Osteoblast (primary cell): ENCODE measurements at regions not wholly inside any gene's neighbourhood (a gene's known extent, or its start where the extent isn't known, plus 50 kb on each side); places are given as distances from the start of the nearest gene placed in this dataset.
"Not testable (repeated sequence)": the region's sequence is repeated elsewhere in the genome, so short reads cannot be mapped to it uniquely, and the experiment has no call there.

ENCODE experiments used
- DNase-seq: peaks from one replicate; pipeline ENCODE4 v3.0.0; 2011; ENCODE audit warnings: low spot score, mixed read lengths; ENCODE audit not compliant: insufficient read length; ENCODE audit errors: missing footprints
- H2AFZ ChIP-seq: 2 replicates; pipeline ENCODE4 v1.6.0; 2011; ENCODE audit warnings: mild to moderate bottlenecking, low read length
- H3K27ac ChIP-seq: 2 replicates; pipeline ENCODE4 v1.5.1; 2011; ENCODE audit warnings: mild to moderate bottlenecking, low read depth, low read length, moderate library complexity
- H3K27me3 ChIP-seq: 2 replicates; pipeline ENCODE4 v1.6.0; 2012; ENCODE audit warnings: mild to moderate bottlenecking, control low read depth, inconsistent platforms, low read length, moderate library complexity; ENCODE audit not compliant: insufficient read depth
- H3K36me3 ChIP-seq: 2 replicates; pipeline ENCODE4 v1.5.1; 2011; ENCODE audit warnings: mild to moderate bottlenecking, low read length, control low read depth, moderate library complexity; ENCODE audit not compliant: insufficient read depth
- H3K4me1 ChIP-seq: 2 replicates; pipeline ENCODE4 v1.5.1; 2011; ENCODE audit warnings: mild to moderate bottlenecking, low read length, control low read depth, moderate library complexity; ENCODE audit not compliant: insufficient read depth
- H3K4me2 ChIP-seq: 2 replicates; pipeline ENCODE4 v1.6.0; 2011; ENCODE audit warnings: mild to moderate bottlenecking, low read length; ENCODE audit not compliant: insufficient read depth
- H3K4me3 ChIP-seq: fragments of 200-600 bp; sonication (generic); 3 replicates; pipeline ENCODE4 v1.5.1; 2012; ENCODE audit warnings: mild to moderate bottlenecking, low read length, inconsistent platforms; ENCODE audit not compliant: insufficient read depth
- H3K79me2 ChIP-seq: 2 replicates; pipeline ENCODE4 v1.6.0; 2012; ENCODE audit warnings: mild to moderate bottlenecking, low read length, control low read depth, inconsistent platforms; ENCODE audit not compliant: insufficient read depth
- H3K9me3 ChIP-seq: 2 replicates; pipeline ENCODE4 v1.5.1; 2011; ENCODE audit warnings: low read depth, low read length, control low read depth
- H4K20me1 ChIP-seq: 2 replicates; pipeline ENCODE4 v1.6.0; 2012; ENCODE audit warnings: mild to moderate bottlenecking, low read length, control low read depth; ENCODE audit not compliant: insufficient read depth
- CTCF ChIP-seq: IDR thresholded peaks from 2 replicates; pipeline ENCODE4 v1.5.1; 2011; ENCODE audit warnings: mild to moderate bottlenecking, low read depth, low read length, moderate library complexity; ENCODE audit errors: extremely low read depth

- H3K4me3 ChIP-seq = no peak overlapping the region
- H3K4me1 ChIP-seq = no peaks in the 10 kb centered on the region
- no peak overlapping the region for H2AFZ ChIP-seq
- no peak overlapping the region for H3K27ac ChIP-seq
- no peaks in the 10 kb centered on the region for H4K20me1 ChIP-seq
- no peaks in the 10 kb centered on the region for H3K79me2 ChIP-seq
- DNase-seq = no peak
- H3K36me3 ChIP-seq = no peaks in the 10 kb centered on the region
- no peak for TF ChIP-seq CTCF
- no peaks in the 10 kb centered on the region for H3K27me3 ChIP-seq
- H3K4me2 ChIP-seq = no peak overlapping the region
- H3K9me3 ChIP-seq = peaks cover 26% of the 10 kb centered on the region
Observed at GRCh38 chr21:9735421-9735961, 785.9 kb upstream of the TPTE start.

GRCh38 chr21:9737301-9737700 is 784.1 kb upstream of the TPTE start:
- not testable (repeated sequence) for H2AFZ ChIP-seq, H3K79me2 ChIP-seq, H3K36me3 ChIP-seq, H3K4me3 ChIP-seq, H4K20me1 ChIP-seq, H3K27me3 ChIP-seq, H3K27ac ChIP-seq, DNase-seq, H3K4me2 ChIP-seq, H3K4me1 ChIP-seq
- H3K9me3 ChIP-seq = peaks cover 26% of the 10 kb centered on the region

DNA sequence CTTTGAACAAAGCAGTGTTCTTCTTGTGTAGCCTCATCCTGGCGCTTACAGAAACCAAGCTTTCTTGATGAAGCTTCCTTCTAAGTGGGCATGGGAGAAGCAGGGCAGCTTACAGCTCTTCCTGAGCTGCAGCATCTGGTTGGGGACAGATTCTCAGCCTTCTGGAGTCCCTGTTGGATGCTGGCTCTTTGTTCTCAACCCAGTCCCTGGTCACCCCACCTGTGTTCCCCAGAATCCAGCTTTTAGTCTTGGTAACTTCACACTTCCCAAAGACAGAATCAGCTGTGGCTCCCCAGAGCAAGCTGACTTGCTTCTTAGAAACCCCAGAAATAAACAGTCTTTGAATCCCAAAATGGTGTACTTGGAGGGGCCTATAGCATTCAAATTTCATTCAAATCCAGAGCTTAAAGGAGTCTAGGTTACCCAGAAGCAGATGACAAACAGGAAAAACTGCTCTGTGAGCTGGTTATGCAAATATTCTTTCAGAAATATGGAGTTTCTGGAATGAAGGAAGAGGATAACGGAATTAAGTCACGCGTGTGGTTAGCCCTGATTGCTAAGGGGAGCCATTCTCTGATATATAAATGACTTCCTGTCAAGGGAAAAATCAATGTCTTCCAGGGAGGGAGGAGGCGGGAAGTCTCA is 783.4 kb upstream of the TPTE start:
- peaks cover 24% of the 10 kb centered on the region for H3K9me3 ChIP-seq
- not testable (repeated sequence) for H3K36me3 ChIP-seq, DNase-seq, H3K4me3 ChIP-seq, H3K79me2 ChIP-seq, H3K27ac ChIP-seq, H2AFZ ChIP-seq, H3K4me2 ChIP-seq, H3K4me1 ChIP-seq, H4K20me1 ChIP-seq, H3K27me3 ChIP-seq

GRCh38 chr21:9738527-9738926 is 782.9 kb upstream of the TPTE start:
- no peak overlapping the region for H3K4me2 ChIP-seq
- no peaks in the 10 kb centered on the region for H3K36me3 ChIP-seq
- H3K4me1 ChIP-seq = no peaks in the 10 kb centered on the region
- H3K27ac ChIP-seq = no peak overlapping the region
- peaks cover 24% of the 10 kb centered on the region for H3K9me3 ChIP-seq
- no peaks in the 10 kb centered on the region for H3K27me3 ChIP-seq
- no peak for DNase-seq
- no peaks in the 10 kb centered on the region for H4K20me1 ChIP-seq
- H2AFZ ChIP-seq = no peak overlapping the region
- H3K79me2 ChIP-seq = no peaks in the 10 kb centered on the region
- H3K4me3 ChIP-seq = no peak overlapping the region
- no peak for TF ChIP-seq CTCF

DNA sequence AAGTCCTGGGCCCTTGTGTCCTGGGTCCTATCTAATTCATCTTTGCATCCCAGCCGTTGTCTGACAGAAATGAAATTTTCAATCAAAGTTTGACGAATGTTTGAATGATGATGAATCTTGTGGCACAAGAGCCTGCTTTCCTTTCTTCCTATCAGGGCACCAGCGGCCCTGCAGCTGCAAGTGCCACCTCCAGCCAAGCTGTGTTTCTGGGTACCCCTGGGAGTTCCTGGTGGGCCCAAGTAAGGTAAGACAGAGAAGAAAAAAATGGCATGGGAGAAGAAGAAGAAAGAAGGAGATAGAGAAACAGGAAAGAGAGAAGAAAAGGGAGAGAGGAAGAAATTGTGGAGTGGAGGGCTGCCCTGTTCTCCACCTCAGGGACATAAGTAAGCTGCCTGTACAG is 782.1 kb upstream of the TPTE start:
- Histone ChIP-seq H3K36me3 (no peaks in the 10 kb centered on the region), H3K27ac (no peak overlapping the region), H4K20me1 (no peaks in the 10 kb centered on the region), H3K4me3 (no peak overlapping the region), H3K4me1 (no peaks in the 10 kb centered on the region), H3K27me3 (no peaks in the 10 kb centered on the region), H3K4me2 (no peak overlapping the region), H3K9me3 (peaks cover 25% of the 10 kb centered on the region), H3K79me2 (no peaks in the 10 kb centered on the region), H2AFZ (no peak overlapping the region)
- no peak for TF ChIP-seq CTCF
- DNase-seq = no peak

DNA sequence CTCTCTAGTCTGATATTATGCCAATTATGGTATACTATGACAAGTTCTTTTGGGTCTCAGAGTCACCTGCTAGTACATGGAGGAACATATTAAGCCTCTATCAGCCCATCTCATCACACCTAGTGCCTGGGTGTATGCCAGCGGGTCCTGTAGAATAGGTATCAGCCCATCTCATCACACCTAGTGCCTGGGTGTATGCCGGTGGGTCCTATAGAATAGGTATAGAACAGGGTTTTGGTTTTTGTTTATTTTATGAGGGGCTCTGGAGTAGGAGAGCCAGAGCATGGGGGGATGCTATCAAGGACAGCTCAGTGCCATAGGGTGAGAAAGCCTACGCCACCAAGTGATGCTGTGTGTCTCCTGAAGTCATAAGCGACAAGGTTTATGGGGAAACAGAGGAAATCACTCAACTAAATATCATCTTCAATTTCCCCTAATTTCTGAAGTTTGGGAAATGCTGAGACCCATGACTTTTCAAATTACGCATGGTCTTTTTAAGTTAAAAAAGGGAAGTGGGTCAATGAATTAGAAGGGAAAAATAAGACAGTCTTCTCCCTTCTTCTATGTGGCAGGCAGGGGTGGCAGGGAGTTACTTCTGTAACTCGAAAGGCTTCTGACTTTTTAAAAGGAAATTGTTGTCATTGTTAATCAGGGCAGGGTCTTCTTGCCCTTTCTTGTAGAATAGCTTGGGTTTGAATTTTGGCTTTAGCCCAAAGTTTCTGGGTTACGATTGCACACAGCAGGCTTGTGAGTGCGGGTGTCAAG is 781.0 kb upstream of the TPTE start:
- DNase-seq, H3K4me2 ChIP-seq, H3K4me1 ChIP-seq, H3K27me3 ChIP-seq, H3K4me3 ChIP-seq, H2AFZ ChIP-seq, H3K36me3 ChIP-seq, H3K27ac ChIP-seq, H3K79me2 ChIP-seq, H4K20me1 ChIP-seq: not testable (repeated sequence)
- peaks cover 23% of the 10 kb centered on the region for H3K9me3 ChIP-seq
